PC-3 (cell line): ENCODE measurements at regions not wholly inside any gene's neighbourhood (a gene's known extent, or its start where the extent isn't known, plus 50 kb on each side); places are given as distances from the start of the nearest gene placed in this dataset.

Experiments
- EZH2 ChIP-seq: fragments of 300-600 bp; sonication (generic); IDR thresholded peaks from one replicate; pipeline ENCODE4 v1.6.1; 2017; ENCODE audit warnings: antibody characterized with exemption, mild to moderate bottlenecking, low read length; ENCODE audit not compliant: unreplicated experiment
- TF ChIP-seq, protein P1 (sequence below): fragments of 300-600 bp; sonication (generic); conservative IDR thresholded peaks from 2 replicates; pipeline ENCODE4 v1.5.1; 2017; ENCODE audit warnings: antibody characterized with exemption, low read depth, mild to moderate bottlenecking, low read length

- TF ChIP-seq EZH2, result no peak
- TF ChIP-seq, protein P1, sequence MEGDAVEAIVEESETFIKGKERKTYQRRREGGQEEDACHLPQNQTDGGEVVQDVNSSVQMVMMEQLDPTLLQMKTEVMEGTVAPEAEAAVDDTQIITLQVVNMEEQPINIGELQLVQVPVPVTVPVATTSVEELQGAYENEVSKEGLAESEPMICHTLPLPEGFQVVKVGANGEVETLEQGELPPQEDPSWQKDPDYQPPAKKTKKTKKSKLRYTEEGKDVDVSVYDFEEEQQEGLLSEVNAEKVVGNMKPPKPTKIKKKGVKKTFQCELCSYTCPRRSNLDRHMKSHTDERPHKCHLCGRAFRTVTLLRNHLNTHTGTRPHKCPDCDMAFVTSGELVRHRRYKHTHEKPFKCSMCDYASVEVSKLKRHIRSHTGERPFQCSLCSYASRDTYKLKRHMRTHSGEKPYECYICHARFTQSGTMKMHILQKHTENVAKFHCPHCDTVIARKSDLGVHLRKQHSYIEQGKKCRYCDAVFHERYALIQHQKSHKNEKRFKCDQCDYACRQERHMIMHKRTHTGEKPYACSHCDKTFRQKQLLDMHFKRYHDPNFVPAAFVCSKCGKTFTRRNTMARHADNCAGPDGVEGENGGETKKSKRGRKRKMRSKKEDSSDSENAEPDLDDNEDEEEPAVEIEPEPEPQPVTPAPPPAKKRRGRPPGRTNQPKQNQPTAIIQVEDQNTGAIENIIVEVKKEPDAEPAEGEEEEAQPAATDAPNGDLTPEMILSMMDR, result no peak
Observed at GRCh38 chr5:56507351-56507930, 274.3 kb upstream of the ANKRD55 start.
